ENCODE measurements at regions not wholly inside any gene's neighbourhood (a gene's known extent, or its start where the extent isn't known, plus 50 kb on each side); places are given as distances from the start of the nearest gene placed in this dataset.
"Not testable (repeated sequence)": the region's sequence is repeated elsewhere in the genome, so short reads cannot be mapped to it uniquely, and the experiment has no call there.

GRCh38 chr22:16131456-16131855 is 441.6 kb downstream of the POTEH start:
- CTCF ChIA-PET (ENCODE audit: partially characterized antibody); H2AFZ ChIP-seq (ENCODE audit: low read length): not testable (repeated sequence)

More at GRCh38 chr22:16131456-16131855, 441.6 kb downstream of the POTEH start:
- H4K20me1 ChIP-seq (replicated peaks in 1 of 2; ENCODE audit: control insufficient read depth in 1 of 2, insufficient read depth in 2 of 2, low read length in 2 of 2); H4K5ac ChIP-seq (ENCODE audit: insufficient read length, low read depth, low read length); H3K36me3 ChIP-seq (ENCODE audit: control insufficient read depth in 2 of 4, insufficient read depth in 4 of 4, low read length in 3 of 4); H3K23me2 ChIP-seq (ENCODE audit: low read depth, low read length); H2BK5ac ChIP-seq (ENCODE audit: low read depth, low read length); H2BK12ac ChIP-seq (ENCODE audit: low read depth, low read length); DNase-seq (ENCODE audit: low read depth in 1 of 2, low spot score in 2 of 2); H3K79me2 ChIP-seq (ENCODE audit: control insufficient read depth in 1 of 2, insufficient read depth in 2 of 2, low read length in 2 of 2); H3K56ac ChIP-seq (replicated peaks; ENCODE audit: insufficient read length, low read depth, low read length); H2BK20ac ChIP-seq (ENCODE audit: low read length); H2AK5ac ChIP-seq (ENCODE audit: low read depth, low read length); H3K4me1 ChIP-seq (replicated peaks in 1 of 4; ENCODE audit: control insufficient read depth in 3 of 4, insufficient read depth in 4 of 4, low read length in 3 of 4); H4K91ac ChIP-seq (replicated peaks; ENCODE audit: insufficient read length, low read length); H3K27me3 ChIP-seq (replicated peaks in 1 of 4; ENCODE audit: control insufficient read depth in 3 of 4, extremely low read depth in 1 of 4, insufficient read depth in 3 of 4, low read length in 3 of 4); H3K4me3 ChIP-seq (ENCODE audit: extremely low read depth in 1 of 4, insufficient read depth in 2 of 4, low read depth in 3 of 4, low read length in 4 of 4); H3K4ac ChIP-seq (replicated peaks; ENCODE audit: insufficient read length, low read depth, low read length); H3K9ac ChIP-seq (replicated peaks in 1 of 4; ENCODE audit: extremely low read depth in 1 of 4, low read depth in 3 of 4, low read length in 3 of 4); H3K14ac ChIP-seq (ENCODE audit: insufficient read length); H3K4me2 ChIP-seq (ENCODE audit: insufficient read depth in 1 of 2, low read depth in 2 of 2, low read length in 2 of 2); H3K18ac ChIP-seq (ENCODE audit: extremely low read depth, low read length); H3K23ac ChIP-seq (ENCODE audit: insufficient read length); H2BK120ac ChIP-seq (replicated peaks; ENCODE audit: low read depth, low read length); POLR2A ChIA-PET (ENCODE audit: partially characterized antibody); H2BK15ac ChIP-seq (ENCODE audit: low read length); H3K79me1 ChIP-seq (ENCODE audit: low read depth, low read length); H4K8ac ChIP-seq (ENCODE audit: extremely low read depth, insufficient read depth, low read length); FAIRE-seq; H3K27ac ChIP-seq (ENCODE audit: low read depth, low read length): not testable (repeated sequence)
- H3K9me3 ChIP-seq (ENCODE audit: insufficient read depth in 2 of 2, low read depth in 1 of 2, low read length in 1 of 2), result peaks cover 0 to 29% of the 10 kb centered on the region in 2 experiments; a peak in 2 of 4 replicates
- 98% methylated on average over 17 of the region's 19 CpGs; no CpG with 5 or more reads in 1 of the 2 experiments for WGBS, 2 experiments (ENCODE audit: extremely low coverage in 1 of 2, insufficient coverage in 1 of 2, insufficient read length in 1 of 2, insufficient replicate concordance in 2 of 2, low coverage in 1 of 2, low lambda C conversion rate in 2 of 2, missing lambda C conversion rate in 1 of 2)
